AG09319 (cell line): ENCODE measurements at regions not wholly inside any gene's neighbourhood (a gene's known extent, or its start where the extent isn't known, plus 50 kb on each side); places are given as distances from the start of the nearest gene placed in this dataset.
"Not testable (repeated sequence)": the region's sequence is repeated elsewhere in the genome, so short reads cannot be mapped to it uniquely, and the experiment has no call there.

Source experiments
- DNase-seq: peaks from one replicate; pipeline ENCODE4 v3.0.0-alpha.2; 2010; ENCODE audit warnings: low read depth; ENCODE audit errors: extremely low read depth
- CTCF ChIP-seq: IDR thresholded peaks from 2 replicates; pipeline ENCODE4 v1.5.1; 2011; ENCODE audit warnings: low read depth, mild to moderate bottlenecking, inconsistent platforms, low read length, moderate library complexity

- TF ChIP-seq CTCF, result no peak
- DNase-seq, result no peak
Observed at GRCh38 chr4:138774940-138775339, 240.6 kb upstream of the NOCT start.

- DNase-seq, result not testable (repeated sequence)
Observed at GRCh38 chr4:138774125-138774524, 241.5 kb upstream of the NOCT start.

- no peak for TF ChIP-seq CTCF
- no peak for DNase-seq
Observed at GRCh38 chr4:138773321-138773720, 242.3 kb upstream of the NOCT start.

GRCh38 chr4:138772366-138772765 is 243.2 kb upstream of the NOCT start:
- TF ChIP-seq CTCF, result no peak
- no peak for DNase-seq

GRCh38 chr4:138770818-138771217 is 244.8 kb upstream of the NOCT start:
- DNase-seq, result no peak
- TF ChIP-seq CTCF, result no peak

GRCh38 chr4:138766332-138766731 is 249.2 kb upstream of the NOCT start:
- no peak for TF ChIP-seq CTCF
- DNase-seq, result no peak

GRCh38 chr4:138765442-138765841 is 250.1 kb upstream of the NOCT start:
- no peak for DNase-seq
- no peak for TF ChIP-seq CTCF

- no peak for DNase-seq
- no peak for TF ChIP-seq CTCF
Observed at GRCh38 chr4:138761638-138762220, 253.9 kb upstream of the NOCT start.
